ENCODE measurements at regions not wholly inside any gene's neighbourhood (a gene's known extent, or its start where the extent isn't known, plus 50 kb on each side); places are given as distances from the start of the nearest gene placed in this dataset.
"Not testable (repeated sequence)": the region's sequence is repeated elsewhere in the genome, so short reads cannot be mapped to it uniquely, and the experiment has no call there.

- H3K4me3 ChIP-seq (ENCODE audit: low read depth, low read length), result no peak overlapping the region
- DNase-seq (ENCODE audit: low read depth), result no peak
- no peak for TF ChIP-seq CTCF (IDR thresholded peaks at IDR 0.05; ENCODE audit: insufficient read depth, low read length)
Measured at GRCh38 chr6:144675231-144675861, 390.2 kb downstream of the UTRN start.

- H3K4me3 ChIP-seq (ENCODE audit: low read depth, low read length); DNase-seq (ENCODE audit: low read depth): not testable (repeated sequence)
Measured at GRCh38 chr6:144676310-144676709, 391.2 kb downstream of the UTRN start.

GRCh38 chr6:144677263-144677662 is 392.1 kb downstream of the UTRN start:
- not testable (repeated sequence) for DNase-seq (ENCODE audit: low read depth); H3K4me3 ChIP-seq (ENCODE audit: low read depth, low read length)

- no peak for TF ChIP-seq CTCF (IDR thresholded peaks at IDR 0.05; ENCODE audit: insufficient read depth, low read length)
- no peak overlapping the region for H3K4me3 ChIP-seq (ENCODE audit: low read depth, low read length)
- peak; percentile 90 for DNase-seq (ENCODE audit: low read depth)
Measured at GRCh38 chr6:144678844-144679243, 393.7 kb downstream of the UTRN start.

- TF ChIP-seq CTCF (IDR thresholded peaks at IDR 0.05; ENCODE audit: insufficient read depth, low read length), result no peak
- no peak overlapping the region for H3K4me3 ChIP-seq (ENCODE audit: low read depth, low read length)
- DNase-seq (ENCODE audit: low read depth), result no peak
Measured at GRCh38 chr6:144681334-144681733, 396.2 kb downstream of the UTRN start.

- no peak for TF ChIP-seq CTCF (IDR thresholded peaks at IDR 0.05; ENCODE audit: insufficient read depth, low read length)
- no peak overlapping the region for H3K4me3 ChIP-seq (ENCODE audit: low read depth, low read length)
- DNase-seq (ENCODE audit: low read depth), result peak; percentile 35
Measured at GRCh38 chr6:144683216-144684070, 398.3 kb downstream of the UTRN start.

GRCh38 chr6:144688713-144689112 is 403.6 kb downstream of the UTRN start:
- no peak for DNase-seq (ENCODE audit: low read depth)
- no peak overlapping the region for H3K4me3 ChIP-seq (ENCODE audit: low read depth, low read length)
- TF ChIP-seq CTCF (IDR thresholded peaks at IDR 0.05; ENCODE audit: insufficient read depth, low read length), result no peak

All from fibroblast of the aortic adventitia (primary cell).